A549 (cell line): ENCODE measurements at regions not wholly inside any gene's neighbourhood (a gene's known extent, or its start where the extent isn't known, plus 50 kb on each side); places are given as distances from the start of the nearest gene placed in this dataset.
A peak's percentile ranks its signal among the peaks of the same experiment; 100 is the strongest.

Source experiments
- ATAC-seq, 2 experiments: fragments of 200-7000 bp in 1 of 2; fragments of >200 bp in 1 of 2; cut with Nextera tagmentation in 1 of 2; cut with Tn5 transposase in 1 of 2; 3 replicates each; pipeline versions ENCODE4 v1.8.0 to v1.9.1; 2018 to 2020; ENCODE audit warnings: mild to moderate bottlenecking in 1 of 2, moderate library complexity in 1 of 2
- CTCF ChIA-PET: fragments of 300-600 bp; sonication (Branson Sonifier 250); formaldehyde crosslinking; extraction: SDS; loops from one replicate; lab custom pipeline; 2021; ENCODE audit warnings: antibody characterized with exemption, inconsistent platforms; lab: Yijun Ruan, JAX
- POLR2A ChIA-PET: fragments of 350-600 bp; formaldehyde crosslinking; extraction: SDS; loops from one replicate; lab custom pipeline; 2021; ENCODE audit warnings: antibody characterized with exemption, inconsistent platforms; lab: Yijun Ruan, JAX
- DNase-seq, 2 experiments: peaks; one replicate each; pipeline versions ENCODE4 v3.0.0 to v3.0.0-alpha.2; 2011 to 2016; ENCODE audit warnings: low read depth in 1 of 2, low spot score in 1 of 2
- FAIRE-seq: peaks from 2 replicates; lab custom pipeline; 2011; peaks lifted over from hg19 to GRCh38; lab: Jason Lieb, UNC
- H3K27ac ChIP-seq, 2 experiments: fragments of >200 bp; sonication (Bioruptor Twin); formaldehyde crosslinking; 3 replicates each; pipeline ENCODE4 v1.5.1; 2016 to 2017
- H3K4me1 ChIP-seq: fragments of >200 bp; sonication (Bioruptor Twin); formaldehyde crosslinking; 3 replicates; pipeline ENCODE4 v1.6.1; 2016
- H3K4me2 ChIP-seq: fragments of >200 bp; sonication (Bioruptor Twin); formaldehyde crosslinking; 3 replicates; pipeline ENCODE4 v1.6.1; 2016
- H3K4me3 ChIP-seq: fragments of >200 bp; sonication (Bioruptor Twin); formaldehyde crosslinking; 3 replicates; pipeline ENCODE4 v1.5.1; 2016
- H3K9me3 ChIP-seq: fragments of >200 bp; sonication (Bioruptor Twin); formaldehyde crosslinking; 3 replicates; pipeline ENCODE4 v1.6.1; 2016
- BHLHE40 ChIP-seq: IDR thresholded peaks from 2 replicates; pipeline ENCODE4 v1.6.1; 2012; ENCODE audit warnings: low read depth, low read length, inconsistent platforms
- CBX8 ChIP-seq: fragments of 200-600 bp; sonication (generic); IDR thresholded peaks from 2 replicates; pipeline ENCODE4 v1.6.1; 2016
- CHD4 ChIP-seq: fragments of 200-600 bp; sonication (generic); IDR thresholded peaks from 2 replicates; pipeline ENCODE4 v1.6.1; 2016; ENCODE audit warnings: antibody characterized with exemption, mild to moderate bottlenecking, borderline replicate concordance
- CTCF ChIP-seq: fragments of >200 bp; sonication (Bioruptor Twin); formaldehyde crosslinking; IDR thresholded peaks from 3 replicates; pipeline ENCODE4 v1.5.1; 2016
- EP300 ChIP-seq, 2 experiments: fragments of >200 bp; sonication (Bioruptor Twin); formaldehyde crosslinking; IDR thresholded peaks; 2 replicates in 1 of 2; 3 replicates in 1 of 2; pipeline ENCODE4 v1.6.1; 2016 to 2017
- ESRRA ChIP-seq: fragments of 150-350 bp; IDR thresholded peaks from 2 replicates; pipeline ENCODE4 v1.6.1; 2014; ENCODE audit warnings: mild to moderate bottlenecking, low read length, borderline replicate concordance
- HOXA7 ChIP-seq: fragments of 250-450 bp; sonication (Bioruptor Pico); IDR thresholded peaks from 2 replicates; pipeline ENCODE4 v1.5.0; 2020; ENCODE audit warnings: mild to moderate bottlenecking, moderate library complexity
- HOXB13 ChIP-seq: fragments of 250-450 bp; sonication (Bioruptor Pico); IDR thresholded peaks from 2 replicates; pipeline ENCODE4 v1.5.0; 2020; ENCODE audit warnings: low read depth, mild to moderate bottlenecking, moderate library complexity
- KDM1A ChIP-seq: fragments of 200-600 bp; sonication (generic); IDR thresholded peaks from 2 replicates; pipeline ENCODE4 v1.6.1; 2016; ENCODE audit warnings: low read depth, mild to moderate bottlenecking
- KDM5A ChIP-seq: fragments of 200-600 bp; sonication (generic); IDR thresholded peaks from 2 replicates; pipeline ENCODE4 v1.6.1; 2016; ENCODE audit warnings: antibody characterized with exemption, mild to moderate bottlenecking
- MAFK ChIP-seq: fragments of 450-650 bp; IDR thresholded peaks from 2 replicates; pipeline ENCODE4 v1.6.1; 2014; ENCODE audit not compliant: partially characterized antibody
- MAX ChIP-seq: IDR thresholded peaks from 2 replicates; pipeline ENCODE4 v1.6.1; 2012
- MYC ChIP-seq: IDR thresholded peaks from 2 replicates; pipeline ENCODE4 v1.6.1; 2012; ENCODE audit warnings: mild to moderate bottlenecking, inconsistent platforms, low read length, improper control_type of control experiment, borderline replicate concordance
- POLR2AphosphoS2 ChIP-seq: conservative IDR thresholded peaks from 2 replicates; pipeline ENCODE4 v1.6.1; 2012; ENCODE audit warnings: low read length, improper control_type of control experiment, inconsistent platforms
- RAD21 ChIP-seq, 2 experiments: fragments of >200 bp in 1 of 2; sonication (Bioruptor Twin) in 1 of 2; formaldehyde crosslinking in 1 of 2; IDR thresholded peaks in 1 of 2; conservative IDR thresholded peaks in 1 of 2; 2 replicates in 1 of 2; 3 replicates in 1 of 2; pipeline ENCODE4 v1.6.1; 2012 to 2018; ENCODE audit warnings: inconsistent platforms in 1 of 2
- RCOR1 ChIP-seq: fragments of 150-350 bp; IDR thresholded peaks from 2 replicates; pipeline ENCODE4 v1.6.1; 2014; ENCODE audit warnings: antibody characterized with exemption, low read length, low read depth
- SMC3 ChIP-seq: fragments of >200 bp; sonication (Bioruptor Twin); formaldehyde crosslinking; IDR thresholded peaks from 3 replicates; pipeline ENCODE4 v1.6.1; 2018; ENCODE audit warnings: inconsistent platforms
- SREBF2 ChIP-seq: fragments of 450-650 bp; IDR thresholded peaks from 2 replicates; pipeline ENCODE4 v1.6.1; 2014; ENCODE audit warnings: mild to moderate bottlenecking, moderate library complexity
- USF2 ChIP-seq: fragments of 450-650 bp; IDR thresholded peaks from 2 replicates; pipeline ENCODE4 v1.6.1; 2014; ENCODE audit warnings: antibody characterized with exemption
- ZC3H11A ChIP-seq: fragments of 450-650 bp; IDR thresholded peaks from 2 replicates; pipeline ENCODE4 v1.6.1; 2014; ENCODE audit warnings: antibody characterized with exemption, mild to moderate bottlenecking
- ZNF302 ChIP-seq: fragments of 250-450 bp; sonication (Bioruptor Pico); IDR thresholded peaks from 2 replicates; pipeline ENCODE4 v1.9.0; 2021; ENCODE audit warnings: inconsistent platforms, mild to moderate bottlenecking, moderate library complexity
- WGBS: methylation state at CpG from one replicate; pipeline ENCODE4 v1.1.6; 2017; ENCODE audit errors: missing lambda C conversion rate; 5-methylcytosine and 5-hydroxymethylcytosine counted together

GRCh38 chr2:49807689-49808088, 653.4 kb upstream of the FSHR start:
- FAIRE-seq (no peak), DNase-seq (no peak)
- H3K4me2 ChIP-seq: no peak overlapping the region
- CTCF ChIA-PET: no interaction called here
- TF ChIP-seq MAX: no peak
- TF ChIP-seq POLR2AphosphoS2: no peak
- TF ChIP-seq RAD21 (conservative IDR thresholded peaks at IDR 0.05 in 1 of 2, IDR thresholded peaks at IDR 0.05 in 1 of 2): no peak
- TF ChIP-seq ZC3H11A: no peak
- TF ChIP-seq, all 56 proteins: peak for 0
- no peaks in the 10 kb centered on the region for H3K4me1 ChIP-seq
- POLR2A ChIA-PET: no interaction called here
- ATAC-seq: no peak
- H3K9me3 ChIP-seq: no peaks in the 10 kb centered on the region
- H3K4me3 ChIP-seq: no peak overlapping the region
- H3K27ac ChIP-seq: no peak overlapping the region

GRCh38 chr2:49804111-49804510, 649.8 kb upstream of the FSHR start:
- ATAC-seq (no peak), DNase-seq (no peak), FAIRE-seq (no peak)
- 0% methylated on average over 1 of the region's 1 CpG for WGBS
- POLR2A ChIA-PET: no interaction called here
- no peak overlapping the region for H3K4me3 ChIP-seq
- TF ChIP-seq SMC3 (no peak), CBX8 (no peak)
- no peaks in the 10 kb centered on the region for H3K4me1 ChIP-seq
- H3K9me3 ChIP-seq: peaks cover 3% of the 10 kb centered on the region; the same call in 1 of the 3 replicates
- H3K4me2 ChIP-seq: no peak overlapping the region
- CTCF ChIA-PET: interaction anchor here (0.6 kb wide), 1 partner anchor 35 kb away, joined by 3 read pairs; no protein-coding TSS in a partner anchor
- H3K27ac ChIP-seq: no peak overlapping the region

- WGBS: 15% methylated on average over 2 of the region's 2 CpGs
- peak; percentile 79 for TF ChIP-seq MAFK
- no peak for TF ChIP-seq CBX8
- FAIRE-seq: no peak
- no peak for ATAC-seq
- POLR2A ChIA-PET: no interaction called here
- peaks cover 3% of the 10 kb centered on the region; the same call in 1 of the 3 replicates for H3K9me3 ChIP-seq
- CTCF ChIA-PET: no interaction called here
- H3K27ac ChIP-seq: no peak overlapping the region
- H3K4me1 ChIP-seq: no peaks in the 10 kb centered on the region
- no peak for DNase-seq
- H3K4me2 ChIP-seq: no peak overlapping the region
- no peak overlapping the region for H3K4me3 ChIP-seq
Measured at GRCh38 chr2:49801898-49802450, 647.7 kb upstream of the FSHR start.

GRCh38 chr2:49798570-49798969, 644.3 kb upstream of the FSHR start:
- ChIA-PET CTCF (interaction anchor here (0.6 to 0.8 kb wide), 3 partner anchors 10 to 1015 kb away, joined by 3 read pairs; no protein-coding TSS in a partner anchor), POLR2A (no interaction called here)
- ATAC-seq (no peak), FAIRE-seq (no peak), DNase-seq (no peak)
- Histone ChIP-seq H3K4me1 (no peaks in the 10 kb centered on the region), H3K27ac (no peak overlapping the region), H3K4me3 (no peak overlapping the region), H3K9me3 (peaks cover 3% of the 10 kb centered on the region; the same call in 1 of the 3 replicates), H3K4me2 (no peak overlapping the region)
- TF ChIP-seq KDM1A (no peak), RCOR1 (no peak), SREBF2 (no peak), KDM5A (no peak), ESRRA (no peak), ZNF302 (no peak), USF2 (no peak), CBX8 (no peak), HOXB13 (CRISPR knock-in tag) (no peak), CTCF (no peak), EP300 (IDR thresholded peaks at IDR 0.05) (no peak), CHD4 (no peak), BHLHE40 (no peak), MYC (no peak), HOXA7 (CRISPR knock-in tag) (no peak)
